Fibroblast of pulmonary artery (primary cell): ENCODE measurements at regions not wholly inside any gene's neighbourhood (a gene's known extent, or its start where the extent isn't known, plus 50 kb on each side); places are given as distances from the start of the nearest gene placed in this dataset.

Experiments
- DNase-seq: peaks from one replicate; pipeline ENCODE4 v3.0.0-alpha.2; 2010; ENCODE audit warnings: low read depth
- H3K4me3 ChIP-seq: replicated peaks from 2 replicates; pipeline ENCODE4 v1.5.1; 2011; ENCODE audit warnings: low read depth, mild to moderate bottlenecking, control low read depth, low read length, moderate library complexity
- CTCF ChIP-seq: IDR thresholded peaks from 2 replicates; pipeline ENCODE4 v1.5.1; 2011; ENCODE audit warnings: mild to moderate bottlenecking, control low read depth, low read length, inconsistent platforms; ENCODE audit errors: missing control alignments

GRCh38 chr1:147849098-147849895, 53.3 kb upstream of the GJA8 start:
- DNase-seq: peak; percentile 75
- no peak overlapping the region for H3K4me3 ChIP-seq
- no peak for TF ChIP-seq CTCF

GRCh38 chr1:147850737-147851136, 51.9 kb upstream of the GJA8 start:
- no peak for TF ChIP-seq CTCF
- no peak overlapping the region for H3K4me3 ChIP-seq

GRCh38 chr1:147851149-147851548, 51.4 kb upstream of the GJA8 start:
- no peak overlapping the region for H3K4me3 ChIP-seq
- DNase-seq: peak; percentile 46
- no peak for TF ChIP-seq CTCF

More at GRCh38 chr1:147850737-147851136, 51.9 kb upstream of the GJA8 start:
- no peak for DNase-seq

GRCh38 chr1:147852706-147853225, 49.8 kb upstream of the GJA8 start:
- DNase-seq: peak; percentile 43

More at GRCh38 chr1:147852706-147853225, 49.8 kb upstream of the GJA8 start:
- no peak for TF ChIP-seq CTCF
- H3K4me3 ChIP-seq: no peak overlapping the region
